Upper lobe of left lung (tissue), 6 donors: ENCODE measurements at regions not wholly inside any gene's neighbourhood (a gene's known extent, or its start where the extent isn't known, plus 50 kb on each side); places are given as distances from the start of the nearest gene placed in this dataset.

Experiments
- ATAC-seq, 2 donors: fragments of 200-7000 bp; cut with Tn5 transposase; one replicate each; pipeline ENCODE4 v1.9.1; 2022; ENCODE audit warnings: mild to moderate bottlenecking in 2 of 2, moderate library complexity in 2 of 2; ENCODE audit not compliant: low FRiP score in 2 of 2
- DNase-seq, 2 donors: peaks; one replicate each; pipeline ENCODE4 v3.0.0-alpha.2; 2019 to 2020
- H3K27ac ChIP-seq, 4 donors: fragments of 200-600 bp; sonication (generic); one replicate each; pipeline ENCODE4 v1.5.1; 2016 to 2019
- H3K27me3 ChIP-seq, 4 donors: fragments of 200-600 bp; sonication (generic); one replicate each; pipeline ENCODE4 v1.5.1; 2017 to 2019
- H3K36me3 ChIP-seq, 4 donors: fragments of 200-600 bp; sonication (generic); one replicate each; pipeline ENCODE4 v1.5.1; 2016 to 2019
- H3K4me1 ChIP-seq, 4 donors: fragments of 200-600 bp; sonication (generic); one replicate each; pipeline ENCODE4 v1.5.1; 2018 to 2019
- H3K4me3 ChIP-seq, 4 donors: fragments of 200-600 bp; sonication (generic); one replicate each; pipeline ENCODE4 v1.5.1; 2017 to 2019; ENCODE audit warnings: mild to moderate bottlenecking in 2 of 4, moderate library complexity in 1 of 4
- H3K9me3 ChIP-seq, 4 donors: fragments of 200-600 bp; sonication (generic); one replicate each; pipeline ENCODE4 v1.5.1; 2018 to 2019
- EP300 ChIP-seq, 4 donors: sonication (generic); formaldehyde crosslinking; IDR thresholded peaks; one replicate each; pipeline ENCODE4 v1.5.1; 2017; ENCODE audit warnings: antibody characterized with exemption in 4 of 4, control low read depth in 2 of 4
- POLR2A ChIP-seq, 4 donors: fragments of 450-650 bp; IDR thresholded peaks; one replicate each; pipeline ENCODE4 v1.5.1; 2016 to 2017; ENCODE audit warnings: antibody characterized with exemption in 4 of 4, mild to moderate bottlenecking in 2 of 4
- POLR2AphosphoS5 ChIP-seq, 2 donors: sonication (generic); formaldehyde crosslinking; IDR thresholded peaks; one replicate each; pipeline ENCODE4 v1.5.1; 2017; ENCODE audit warnings: antibody characterized with exemption in 2 of 2
- WGBS, 2 donors: methylation state at CpG; one replicate each; pipeline ENCODE4 v1.1.5; 2017 to 2018; 5-methylcytosine and 5-hydroxymethylcytosine counted together
- TF ChIP-seq, protein P1 (sequence below), 6 experiments: fragments of 450-650 bp in 4 of 6; fragments of 200-600 bp in 2 of 6; sonication (generic) in 2 of 6; IDR thresholded peaks; one replicate each; pipeline ENCODE4 v1.5.1; 2016 to 2019; ENCODE audit warnings: antibody characterized with exemption in 6 of 6
- donor health status: DM: no; HTN: no; CAD: no; lungs with moderate emphysema.
- donor health status: DM: no; HTN: yes; CAD: no; lungs with severe emphysema.

DNA sequence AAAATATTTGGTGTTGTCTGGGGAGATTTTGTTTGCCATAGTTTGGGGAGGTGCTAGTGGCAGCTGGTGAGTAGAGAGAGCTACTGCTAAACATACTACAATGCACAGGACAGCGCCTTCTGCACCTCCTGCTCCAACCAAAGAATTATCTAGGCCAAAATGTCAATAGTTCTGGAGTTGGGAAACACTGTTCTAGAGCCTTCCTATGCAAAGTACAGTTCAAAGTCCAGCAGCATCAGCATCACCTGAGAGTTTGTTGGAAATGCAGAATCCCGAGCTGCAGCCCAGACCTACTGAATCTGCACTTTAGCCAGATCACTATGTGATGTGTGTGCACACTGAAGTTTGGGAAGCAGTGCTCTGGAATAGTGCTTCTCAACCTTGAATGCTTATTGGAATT, 290.7 kb downstream of the TCF7L2 start:
- 88 to 98% methylated on average over 2 of the region's 2 CpGs for WGBS, 2 donors
- ATAC-seq = no peak
- no peaks in the 10 kb centered on the region for H3K4me1 ChIP-seq

DNA sequence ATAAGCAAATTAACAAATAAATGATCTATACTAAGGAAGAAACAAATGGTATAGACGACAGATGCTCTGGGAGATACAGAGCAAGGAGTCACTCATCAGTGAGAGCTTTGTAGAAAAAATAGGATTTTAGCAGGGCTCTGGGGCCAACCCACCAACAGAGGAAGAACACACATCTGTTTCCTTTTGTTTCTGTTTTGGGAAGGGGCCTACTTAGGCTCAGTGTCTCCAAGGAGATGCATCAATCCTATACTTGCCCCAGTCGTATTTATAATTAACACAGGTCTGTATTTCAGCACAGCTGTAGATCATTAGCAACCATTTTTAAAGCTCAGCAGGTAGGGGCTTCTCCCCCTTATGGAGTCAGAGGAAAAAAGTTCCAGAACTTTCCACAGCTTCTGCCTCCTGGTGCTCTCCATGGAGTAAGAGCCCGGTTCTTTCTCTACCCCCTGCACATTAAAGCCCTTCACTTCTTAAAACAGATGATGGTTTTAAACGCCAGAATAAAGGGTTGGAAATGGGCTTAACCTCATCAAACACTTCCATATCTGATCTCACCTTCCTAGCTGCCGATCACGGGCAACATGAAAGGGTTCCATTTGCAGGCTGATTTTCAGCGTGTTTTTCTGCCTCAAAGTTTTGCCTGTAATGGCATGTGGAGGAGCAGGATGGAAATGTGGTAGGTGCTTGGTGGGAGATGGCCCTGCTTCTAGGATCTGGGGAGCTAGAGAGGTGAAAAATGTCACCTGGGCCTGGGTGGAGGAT, 291.7 kb downstream of the TCF7L2 start:
- TF ChIP-seq EP300 (IDR thresholded peaks at IDR 0.05) (no peak), POLR2AphosphoS5 (IDR thresholded peaks at IDR 0.05) (no peak), POLR2A (IDR thresholded peaks at IDR 0.05) (no peak)
- TF ChIP-seq, protein P1, sequence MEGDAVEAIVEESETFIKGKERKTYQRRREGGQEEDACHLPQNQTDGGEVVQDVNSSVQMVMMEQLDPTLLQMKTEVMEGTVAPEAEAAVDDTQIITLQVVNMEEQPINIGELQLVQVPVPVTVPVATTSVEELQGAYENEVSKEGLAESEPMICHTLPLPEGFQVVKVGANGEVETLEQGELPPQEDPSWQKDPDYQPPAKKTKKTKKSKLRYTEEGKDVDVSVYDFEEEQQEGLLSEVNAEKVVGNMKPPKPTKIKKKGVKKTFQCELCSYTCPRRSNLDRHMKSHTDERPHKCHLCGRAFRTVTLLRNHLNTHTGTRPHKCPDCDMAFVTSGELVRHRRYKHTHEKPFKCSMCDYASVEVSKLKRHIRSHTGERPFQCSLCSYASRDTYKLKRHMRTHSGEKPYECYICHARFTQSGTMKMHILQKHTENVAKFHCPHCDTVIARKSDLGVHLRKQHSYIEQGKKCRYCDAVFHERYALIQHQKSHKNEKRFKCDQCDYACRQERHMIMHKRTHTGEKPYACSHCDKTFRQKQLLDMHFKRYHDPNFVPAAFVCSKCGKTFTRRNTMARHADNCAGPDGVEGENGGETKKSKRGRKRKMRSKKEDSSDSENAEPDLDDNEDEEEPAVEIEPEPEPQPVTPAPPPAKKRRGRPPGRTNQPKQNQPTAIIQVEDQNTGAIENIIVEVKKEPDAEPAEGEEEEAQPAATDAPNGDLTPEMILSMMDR (IDR thresholded peaks at IDR 0.05) = no peak
- Histone ChIP-seq H3K27ac (no peak overlapping the region), H3K36me3 (no peaks in the 10 kb centered on the region), H3K4me1 (no peaks in the 10 kb centered on the region), H3K4me3 (no peak overlapping the region), H3K27me3 (no peaks in the 10 kb centered on the region), H3K9me3 (no peaks in the 10 kb centered on the region)
- ATAC-seq (no peak), DNase-seq (no peak)
- WGBS, 2 donors = 64 to 72% methylated on average over 7 of the region's 7 CpGs

More for the DNA sequence above, 290.7 kb downstream of the TCF7L2 start:
- no peak overlapping the region for H3K4me3 ChIP-seq
- H3K27me3 ChIP-seq = no peaks in the 10 kb centered on the region
- no peaks in the 10 kb centered on the region for H3K36me3 ChIP-seq
- H3K27ac ChIP-seq = no peak overlapping the region
- no peaks in the 10 kb centered on the region for H3K9me3 ChIP-seq
- TF ChIP-seq POLR2AphosphoS5 (IDR thresholded peaks at IDR 0.05) (no peak), EP300 (IDR thresholded peaks at IDR 0.05) (no peak), POLR2A (IDR thresholded peaks at IDR 0.05) (no peak)
- TF ChIP-seq, protein P1 (IDR thresholded peaks at IDR 0.05) = no peak
- no peak for DNase-seq

DNA sequence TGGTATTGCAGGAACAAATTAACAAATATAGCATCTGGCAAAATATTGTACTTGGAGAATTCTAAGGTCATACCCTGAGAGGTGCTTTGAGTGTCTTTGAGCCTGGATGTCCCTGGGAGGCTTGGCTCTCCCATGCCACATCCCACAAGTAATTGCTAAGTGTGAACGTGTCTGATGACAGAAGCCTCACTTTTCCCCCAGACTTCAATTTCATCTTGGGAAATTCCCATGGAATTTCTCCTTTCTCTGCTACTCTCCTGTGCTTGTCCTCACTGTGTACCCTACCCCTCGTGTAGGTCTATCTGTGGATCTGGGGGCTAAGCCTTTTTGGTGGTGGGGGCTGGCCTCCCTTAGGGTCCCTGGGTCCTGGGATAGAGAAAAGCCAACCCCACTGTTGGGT, 293.3 kb downstream of the TCF7L2 start:
- TF ChIP-seq EP300 (IDR thresholded peaks at IDR 0.05) (no peak), POLR2AphosphoS5 (IDR thresholded peaks at IDR 0.05) (no peak), POLR2A (IDR thresholded peaks at IDR 0.05) (no peak)
- TF ChIP-seq, protein P1 (IDR thresholded peaks at IDR 0.05) = no peak
- DNase-seq (no peak), ATAC-seq (no peak)
- H3K4me3 ChIP-seq = no peak overlapping the region
- no peaks in the 10 kb centered on the region for H3K36me3 ChIP-seq
- H3K4me1 ChIP-seq = no peaks in the 10 kb centered on the region
- no peaks in the 10 kb centered on the region for H3K27me3 ChIP-seq
- no peak overlapping the region for H3K27ac ChIP-seq
- H3K9me3 ChIP-seq = no peaks in the 10 kb centered on the region
- 90 to 92% methylated on average over 2 of the region's 2 CpGs for WGBS, 2 donors

DNA sequence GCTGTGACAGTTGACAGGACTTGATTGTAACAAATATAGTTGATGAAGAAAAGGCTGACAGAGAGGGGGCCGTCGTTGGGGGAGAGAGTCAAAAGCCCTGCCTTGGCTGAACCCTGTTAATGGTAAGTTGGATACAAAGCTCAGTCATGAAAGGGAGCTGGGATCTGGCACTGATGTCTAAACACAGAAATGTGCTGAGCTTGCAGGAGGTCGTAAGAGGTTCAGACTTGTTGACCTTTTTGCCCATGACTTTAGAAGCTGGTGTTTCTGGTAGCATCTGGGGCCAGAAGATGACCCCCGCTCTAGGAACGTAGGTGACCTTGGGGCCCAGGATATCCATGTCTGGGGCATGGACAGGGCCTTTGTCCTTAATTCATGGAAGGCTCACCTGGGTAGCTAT, 294.7 kb downstream of the TCF7L2 start:
- no peak for ATAC-seq
- WGBS, 2 donors = 83 to 87% methylated on average over 4 to 5 of the region's 5 CpGs
- TF ChIP-seq, protein P1 (IDR thresholded peaks at IDR 0.05) = no peak
- no peak for TF ChIP-seq POLR2AphosphoS5 (IDR thresholded peaks at IDR 0.05)
- TF ChIP-seq POLR2A (IDR thresholded peaks at IDR 0.05) = no peak
- no peak for TF ChIP-seq EP300 (IDR thresholded peaks at IDR 0.05)

DNA sequence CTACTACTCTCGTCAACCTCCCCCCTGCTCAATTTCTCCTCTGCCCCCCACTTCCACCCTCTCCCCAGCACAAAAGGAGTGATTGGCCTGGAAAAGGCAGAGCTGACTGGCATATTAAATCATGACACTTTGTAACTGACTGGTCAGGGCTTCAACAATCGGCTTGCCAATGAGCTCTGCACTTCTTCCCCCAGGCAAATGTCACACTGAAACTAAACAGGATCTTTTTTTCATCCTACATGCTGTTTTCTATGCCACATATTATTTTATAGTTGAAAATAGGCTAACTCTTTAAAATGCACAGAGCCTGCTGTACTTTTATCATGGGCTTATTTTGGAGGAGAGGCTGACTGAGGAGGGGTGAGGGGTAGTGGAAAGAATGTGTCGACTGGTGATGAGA, 295.2 kb downstream of the TCF7L2 start:
- DNase-seq (no peak), ATAC-seq (no peak)
- Histone ChIP-seq H3K4me1 (no peaks in the 10 kb centered on the region), H3K27ac (no peak overlapping the region), H3K4me3 (no peak overlapping the region), H3K9me3 (no peaks in the 10 kb centered on the region), H3K27me3 (no peaks in the 10 kb centered on the region), H3K36me3 (no peaks in the 10 kb centered on the region)
- no peak for TF ChIP-seq POLR2A (IDR thresholded peaks at IDR 0.05)
- TF ChIP-seq, protein P1 (IDR thresholded peaks at IDR 0.05) = no peak
- TF ChIP-seq POLR2AphosphoS5 (IDR thresholded peaks at IDR 0.05) = no peak
- no peak for TF ChIP-seq EP300 (IDR thresholded peaks at IDR 0.05)
- 90 to 94% methylated on average over 3 of the region's 3 CpGs for WGBS, 2 donors

More for the DNA sequence above, 294.7 kb downstream of the TCF7L2 start:
- no peak for DNase-seq
- H3K27ac ChIP-seq = no peak overlapping the region
- no peaks in the 10 kb centered on the region for H3K27me3 ChIP-seq
- no peaks in the 10 kb centered on the region for H3K36me3 ChIP-seq
- no peaks in the 10 kb centered on the region for H3K4me1 ChIP-seq
- no peaks in the 10 kb centered on the region for H3K9me3 ChIP-seq
- no peak overlapping the region for H3K4me3 ChIP-seq
